Liver (tissue), 3 donors: ENCODE measurements at regions not wholly inside any gene's neighbourhood (a gene's known extent, or its start where the extent isn't known, plus 50 kb on each side); places are given as distances from the start of the nearest gene placed in this dataset.

ENCODE experiments used
- JUND ChIP-seq, 2 donors: IDR thresholded peaks; 2 replicates each; pipeline ENCODE4 v1.6.1; 2016; ENCODE audit warnings: antibody characterized with exemption in 2 of 2
- RAD21 ChIP-seq, 2 donors: IDR thresholded peaks; 2 replicates each; pipeline ENCODE4 v1.6.1; 2016; ENCODE audit warnings: antibody characterized with exemption in 2 of 2, mild to moderate bottlenecking in 2 of 2
- TAF1 ChIP-seq: conservative IDR thresholded peaks from 2 replicates; pipeline ENCODE4 v1.6.1; 2016; ENCODE audit warnings: antibody characterized with exemption, mild to moderate bottlenecking
- TF ChIP-seq, protein P1 (sequence below): IDR thresholded peaks from 2 replicates; pipeline ENCODE4 v1.6.1; 2016; ENCODE audit warnings: antibody characterized with exemption, mild to moderate bottlenecking
- TF ChIP-seq, protein P2 (sequence below): fragments of 150-350 bp; IDR thresholded peaks from 2 replicates; pipeline ENCODE4 v1.5.1; 2017; ENCODE audit warnings: improper control_type of control experiment, low read depth, low read length; ENCODE audit not compliant: missing input control
- donor health status: healthy.
- donor health status: healthy.

- TF ChIP-seq JUND (IDR thresholded peaks at IDR 0.05) (no peak), RAD21 (IDR thresholded peaks at IDR 0.05) (no peak), TAF1 (no peak)
- TF ChIP-seq, protein P1, sequence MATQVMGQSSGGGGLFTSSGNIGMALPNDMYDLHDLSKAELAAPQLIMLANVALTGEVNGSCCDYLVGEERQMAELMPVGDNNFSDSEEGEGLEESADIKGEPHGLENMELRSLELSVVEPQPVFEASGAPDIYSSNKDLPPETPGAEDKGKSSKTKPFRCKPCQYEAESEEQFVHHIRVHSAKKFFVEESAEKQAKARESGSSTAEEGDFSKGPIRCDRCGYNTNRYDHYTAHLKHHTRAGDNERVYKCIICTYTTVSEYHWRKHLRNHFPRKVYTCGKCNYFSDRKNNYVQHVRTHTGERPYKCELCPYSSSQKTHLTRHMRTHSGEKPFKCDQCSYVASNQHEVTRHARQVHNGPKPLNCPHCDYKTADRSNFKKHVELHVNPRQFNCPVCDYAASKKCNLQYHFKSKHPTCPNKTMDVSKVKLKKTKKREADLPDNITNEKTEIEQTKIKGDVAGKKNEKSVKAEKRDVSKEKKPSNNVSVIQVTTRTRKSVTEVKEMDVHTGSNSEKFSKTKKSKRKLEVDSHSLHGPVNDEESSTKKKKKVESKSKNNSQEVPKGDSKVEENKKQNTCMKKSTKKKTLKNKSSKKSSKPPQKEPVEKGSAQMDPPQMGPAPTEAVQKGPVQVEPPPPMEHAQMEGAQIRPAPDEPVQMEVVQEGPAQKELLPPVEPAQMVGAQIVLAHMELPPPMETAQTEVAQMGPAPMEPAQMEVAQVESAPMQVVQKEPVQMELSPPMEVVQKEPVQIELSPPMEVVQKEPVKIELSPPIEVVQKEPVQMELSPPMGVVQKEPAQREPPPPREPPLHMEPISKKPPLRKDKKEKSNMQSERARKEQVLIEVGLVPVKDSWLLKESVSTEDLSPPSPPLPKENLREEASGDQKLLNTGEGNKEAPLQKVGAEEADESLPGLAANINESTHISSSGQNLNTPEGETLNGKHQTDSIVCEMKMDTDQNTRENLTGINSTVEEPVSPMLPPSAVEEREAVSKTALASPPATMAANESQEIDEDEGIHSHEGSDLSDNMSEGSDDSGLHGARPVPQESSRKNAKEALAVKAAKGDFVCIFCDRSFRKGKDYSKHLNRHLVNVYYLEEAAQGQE, result no peak
- TF ChIP-seq, protein P2, sequence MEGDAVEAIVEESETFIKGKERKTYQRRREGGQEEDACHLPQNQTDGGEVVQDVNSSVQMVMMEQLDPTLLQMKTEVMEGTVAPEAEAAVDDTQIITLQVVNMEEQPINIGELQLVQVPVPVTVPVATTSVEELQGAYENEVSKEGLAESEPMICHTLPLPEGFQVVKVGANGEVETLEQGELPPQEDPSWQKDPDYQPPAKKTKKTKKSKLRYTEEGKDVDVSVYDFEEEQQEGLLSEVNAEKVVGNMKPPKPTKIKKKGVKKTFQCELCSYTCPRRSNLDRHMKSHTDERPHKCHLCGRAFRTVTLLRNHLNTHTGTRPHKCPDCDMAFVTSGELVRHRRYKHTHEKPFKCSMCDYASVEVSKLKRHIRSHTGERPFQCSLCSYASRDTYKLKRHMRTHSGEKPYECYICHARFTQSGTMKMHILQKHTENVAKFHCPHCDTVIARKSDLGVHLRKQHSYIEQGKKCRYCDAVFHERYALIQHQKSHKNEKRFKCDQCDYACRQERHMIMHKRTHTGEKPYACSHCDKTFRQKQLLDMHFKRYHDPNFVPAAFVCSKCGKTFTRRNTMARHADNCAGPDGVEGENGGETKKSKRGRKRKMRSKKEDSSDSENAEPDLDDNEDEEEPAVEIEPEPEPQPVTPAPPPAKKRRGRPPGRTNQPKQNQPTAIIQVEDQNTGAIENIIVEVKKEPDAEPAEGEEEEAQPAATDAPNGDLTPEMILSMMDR, result no peak
Measured at GRCh38 chr11:28837599-28837998, 729.4 kb downstream of the METTL15 start.
